ENCODE measurements at regions not wholly inside any gene's neighbourhood (a gene's known extent, or its start where the extent isn't known, plus 50 kb on each side); places are given as distances from the start of the nearest gene placed in this dataset.

DNA sequence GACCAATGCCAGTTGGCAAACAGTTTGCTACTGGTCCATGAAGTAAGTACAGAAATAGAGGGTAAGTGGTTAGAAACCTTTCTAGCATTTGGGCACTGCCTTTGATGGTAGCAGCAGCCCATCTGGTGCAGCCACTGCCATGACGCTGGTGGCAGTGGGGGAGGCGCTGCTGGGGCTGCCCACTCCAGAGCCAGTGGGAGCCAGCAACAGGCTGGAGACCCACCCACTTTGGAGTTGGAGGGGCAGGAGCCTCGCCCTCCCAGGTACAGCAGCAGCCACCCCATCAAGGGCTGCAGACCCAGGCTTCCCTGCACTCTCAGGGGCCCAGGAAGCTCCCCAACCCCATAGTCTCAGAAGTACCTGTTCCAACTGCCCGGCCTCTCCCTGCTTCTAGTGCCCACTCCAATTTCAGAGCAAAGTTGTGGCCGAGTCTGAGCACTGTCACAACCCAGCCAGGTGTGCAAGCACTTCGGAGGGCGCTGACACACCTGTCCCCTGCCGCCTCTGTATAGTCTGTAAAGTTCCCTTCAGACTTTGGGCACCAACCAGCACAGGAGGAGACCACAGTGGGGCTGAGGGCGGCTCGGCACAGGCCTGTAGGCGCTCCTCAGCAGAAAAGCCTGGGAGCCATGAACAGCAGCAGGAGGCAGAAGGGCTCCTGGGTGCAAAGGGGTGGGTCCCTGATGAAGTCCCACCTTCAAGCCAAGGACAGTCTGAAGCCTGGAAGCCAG lies 125.6 kb upstream of the CCDC150 start:
- TF ChIP-seq, protein P1, sequence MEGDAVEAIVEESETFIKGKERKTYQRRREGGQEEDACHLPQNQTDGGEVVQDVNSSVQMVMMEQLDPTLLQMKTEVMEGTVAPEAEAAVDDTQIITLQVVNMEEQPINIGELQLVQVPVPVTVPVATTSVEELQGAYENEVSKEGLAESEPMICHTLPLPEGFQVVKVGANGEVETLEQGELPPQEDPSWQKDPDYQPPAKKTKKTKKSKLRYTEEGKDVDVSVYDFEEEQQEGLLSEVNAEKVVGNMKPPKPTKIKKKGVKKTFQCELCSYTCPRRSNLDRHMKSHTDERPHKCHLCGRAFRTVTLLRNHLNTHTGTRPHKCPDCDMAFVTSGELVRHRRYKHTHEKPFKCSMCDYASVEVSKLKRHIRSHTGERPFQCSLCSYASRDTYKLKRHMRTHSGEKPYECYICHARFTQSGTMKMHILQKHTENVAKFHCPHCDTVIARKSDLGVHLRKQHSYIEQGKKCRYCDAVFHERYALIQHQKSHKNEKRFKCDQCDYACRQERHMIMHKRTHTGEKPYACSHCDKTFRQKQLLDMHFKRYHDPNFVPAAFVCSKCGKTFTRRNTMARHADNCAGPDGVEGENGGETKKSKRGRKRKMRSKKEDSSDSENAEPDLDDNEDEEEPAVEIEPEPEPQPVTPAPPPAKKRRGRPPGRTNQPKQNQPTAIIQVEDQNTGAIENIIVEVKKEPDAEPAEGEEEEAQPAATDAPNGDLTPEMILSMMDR (IDR thresholded peaks at IDR 0.05; ENCODE audit: low read depth, low read length, poor library complexity, severe bottlenecking) = no peak
- TF ChIP-seq EZH2phosphoT487 (IDR thresholded peaks at IDR 0.05; ENCODE audit: borderline replicate concordance, low read length) = no peak

All from DOHH2 (cell line).